HG02763 (cell line): ENCODE measurements at regions not wholly inside any gene's neighbourhood (a gene's known extent, or its start where the extent isn't known, plus 50 kb on each side); places are given as distances from the start of the nearest gene placed in this dataset.
"Not testable (repeated sequence)": the region's sequence is repeated elsewhere in the genome, so short reads cannot be mapped to it uniquely, and the experiment has no call there.

Experiments used
- ATAC-seq: cut with Tn5 transposase; IDR thresholded peaks from one replicate; pipeline ENCODE4 v1.9.1; 2021; ENCODE audit warnings: mild to moderate bottlenecking, moderate library complexity; ENCODE audit not compliant: unreplicated experiment

DNA sequence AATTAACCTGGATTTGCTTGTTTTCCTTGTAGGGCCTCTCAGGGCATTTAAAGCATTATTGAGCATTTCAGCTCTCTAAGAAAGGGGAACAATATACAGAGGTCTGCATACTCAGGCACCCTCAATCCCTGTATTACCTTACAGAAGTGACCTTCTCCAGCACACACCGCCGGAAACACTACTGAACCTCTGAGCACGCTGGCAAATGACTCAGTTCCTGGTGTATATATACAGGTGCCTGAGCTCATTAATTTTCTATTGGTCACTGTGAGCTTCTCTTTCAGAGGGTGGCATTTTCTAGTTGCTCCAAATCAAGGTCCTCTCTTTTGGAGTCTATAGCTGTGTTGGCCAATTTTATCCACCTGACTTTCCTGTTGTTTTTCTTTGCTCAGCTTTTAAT lies 85.2 kb upstream of the COPS8 start:
- ATAC-seq = no peak

DNA sequence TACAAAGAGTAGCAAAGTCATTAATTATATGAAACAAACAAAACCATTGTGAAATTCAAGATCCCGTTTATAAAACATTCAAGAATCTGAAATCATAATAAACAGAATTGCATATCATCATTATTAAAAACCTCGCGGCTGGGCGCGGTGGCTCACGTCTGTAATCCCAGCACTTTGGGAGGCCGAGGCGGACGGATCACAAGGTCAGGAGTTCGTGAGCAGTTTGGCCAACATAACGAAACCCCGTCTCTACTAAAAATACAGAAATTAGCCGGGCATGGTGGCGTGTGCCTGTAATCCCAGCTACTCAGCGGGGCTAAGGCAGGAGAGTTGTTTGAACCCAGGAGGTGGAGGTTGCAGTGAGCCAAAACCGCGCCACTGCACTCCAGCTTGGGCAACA lies 80.3 kb upstream of the COPS8 start:
- ATAC-seq = not testable (repeated sequence)

DNA sequence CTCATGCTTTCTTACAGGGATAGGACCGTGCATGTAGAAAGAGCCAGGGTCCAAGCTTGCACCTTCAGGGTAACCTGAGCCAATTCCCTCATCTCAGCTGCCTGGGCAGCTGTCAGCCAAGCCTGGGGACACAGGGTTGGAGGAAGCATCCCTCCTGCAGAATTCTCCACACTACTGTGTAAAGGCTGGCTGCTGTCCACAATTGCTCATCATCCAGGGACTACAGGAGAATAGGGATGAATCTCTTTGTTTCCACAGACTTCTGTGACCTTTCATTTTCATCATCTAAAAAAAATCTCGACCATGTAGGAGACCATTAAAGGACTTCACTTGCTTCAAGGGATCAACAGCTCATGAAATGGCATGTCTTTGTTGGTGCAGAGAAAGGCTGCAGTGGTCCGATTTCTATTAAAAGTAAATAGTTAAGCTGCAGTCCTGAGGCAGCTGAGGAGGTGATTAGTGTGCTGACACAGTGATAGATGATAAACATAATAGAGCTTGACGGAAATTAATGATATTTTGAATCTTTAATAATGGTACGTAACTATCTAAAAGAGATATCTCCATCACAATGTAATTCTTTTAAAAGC lies 74.4 kb upstream of the COPS8 start:
- no peak for ATAC-seq

DNA sequence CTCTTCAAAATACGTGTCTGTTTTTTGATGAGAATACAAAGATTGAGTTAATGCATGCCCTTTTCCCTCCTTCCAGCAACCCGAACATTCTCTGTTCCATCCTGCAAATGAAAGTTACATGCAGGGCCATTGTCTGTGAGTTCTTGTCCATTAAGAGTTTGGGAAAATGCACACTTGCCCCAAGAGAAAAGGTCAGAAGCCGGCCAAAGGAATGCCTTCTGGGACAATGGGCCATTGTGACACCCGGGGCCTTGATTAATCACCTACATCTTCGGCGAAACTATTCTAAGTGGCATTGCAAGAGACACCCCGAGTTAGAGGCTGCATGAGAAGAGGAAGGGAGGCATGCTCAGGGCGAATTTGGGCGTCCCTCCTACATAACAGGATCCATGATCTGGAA lies 73.7 kb upstream of the COPS8 start:
- no peak for ATAC-seq

DNA sequence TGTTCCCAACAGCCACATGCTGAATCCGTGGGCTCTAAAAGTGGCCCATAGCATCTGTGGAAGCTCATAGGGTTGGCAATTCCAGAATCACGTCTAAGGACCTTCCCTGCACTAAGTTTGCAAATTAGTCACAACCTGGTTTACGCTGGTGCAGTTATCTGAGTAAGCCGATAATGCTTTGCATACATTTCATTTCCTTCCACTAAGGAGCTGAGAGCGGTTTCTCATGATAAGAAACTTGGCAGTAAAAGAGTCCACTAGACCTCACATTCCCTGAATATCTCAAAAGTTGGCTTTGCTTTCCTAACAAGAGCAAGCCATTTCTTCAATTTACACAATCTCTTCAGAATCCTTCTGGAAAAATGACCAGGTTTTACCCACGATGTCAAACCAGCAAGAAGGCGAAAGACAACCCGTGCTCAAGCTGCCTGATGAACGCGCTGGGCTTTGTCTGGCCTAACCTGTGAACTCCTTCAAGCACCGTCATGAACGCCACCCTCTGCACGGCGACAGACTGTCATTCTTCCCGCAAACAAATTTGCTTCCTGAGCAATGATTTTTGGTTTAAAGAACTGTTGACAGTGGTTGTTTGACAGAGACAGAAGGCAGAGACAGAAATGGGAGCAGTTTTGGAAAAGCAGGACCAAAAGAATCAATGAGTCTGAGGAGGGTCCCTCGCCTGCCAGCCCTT lies 73.0 kb upstream of the COPS8 start:
- no peak for ATAC-seq

DNA sequence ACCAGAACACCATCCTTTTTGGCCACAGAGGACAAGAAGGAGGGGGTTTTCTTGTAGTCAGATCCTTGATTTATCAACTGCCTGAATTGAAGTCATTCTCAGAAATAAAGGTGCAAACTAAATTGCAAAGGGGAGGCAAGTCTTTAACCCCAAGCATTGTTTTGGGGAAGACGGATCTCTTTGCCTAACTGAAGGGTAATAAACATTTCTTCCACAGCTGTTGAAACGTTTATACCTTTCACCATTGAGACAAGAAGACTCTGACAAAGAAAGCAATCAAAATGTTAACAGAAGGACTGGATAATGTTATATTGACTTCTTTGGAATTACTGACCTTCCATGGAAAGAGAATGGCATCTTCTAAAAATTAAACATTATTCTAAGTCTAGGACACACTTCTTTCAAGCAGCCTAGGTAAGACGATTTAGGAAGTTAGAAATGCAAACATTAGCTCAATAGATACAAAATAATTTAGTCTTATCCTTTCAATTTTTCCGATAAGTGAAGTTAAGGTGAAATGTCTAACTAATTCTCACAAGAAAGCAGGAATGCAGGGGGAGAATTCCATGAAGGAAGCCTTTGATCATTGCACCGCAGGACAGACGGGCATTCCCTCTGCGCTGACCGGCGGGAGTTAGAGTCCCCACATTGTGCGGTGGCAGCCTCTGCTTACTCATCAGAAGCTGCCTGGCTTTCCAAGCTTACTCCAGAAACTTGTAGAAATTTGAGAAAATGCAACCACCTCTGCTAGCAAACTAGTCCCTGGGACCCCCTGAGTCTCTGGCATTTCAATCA lies 69.4 kb upstream of the COPS8 start:
- ATAC-seq = no peak

DNA sequence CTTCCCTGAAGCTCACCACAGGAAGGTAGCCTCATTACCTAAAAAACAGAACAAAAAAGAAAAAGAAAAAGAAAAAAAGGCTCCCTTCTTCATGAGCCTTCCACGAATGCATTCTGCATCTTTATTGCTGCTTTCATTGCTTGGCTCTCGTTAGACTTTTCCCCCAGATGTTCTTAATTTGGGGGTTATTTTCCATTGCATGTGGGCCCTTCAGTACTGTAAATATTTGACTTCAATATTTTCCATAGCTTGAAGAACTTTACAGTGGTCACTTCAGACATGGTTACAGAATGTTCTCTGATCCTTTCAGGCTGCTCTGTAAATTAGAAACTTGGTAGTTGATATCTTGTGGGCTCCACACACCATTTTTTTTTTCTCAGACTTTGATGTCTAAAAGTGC lies 65.6 kb upstream of the COPS8 start:
- ATAC-seq = no peak

DNA sequence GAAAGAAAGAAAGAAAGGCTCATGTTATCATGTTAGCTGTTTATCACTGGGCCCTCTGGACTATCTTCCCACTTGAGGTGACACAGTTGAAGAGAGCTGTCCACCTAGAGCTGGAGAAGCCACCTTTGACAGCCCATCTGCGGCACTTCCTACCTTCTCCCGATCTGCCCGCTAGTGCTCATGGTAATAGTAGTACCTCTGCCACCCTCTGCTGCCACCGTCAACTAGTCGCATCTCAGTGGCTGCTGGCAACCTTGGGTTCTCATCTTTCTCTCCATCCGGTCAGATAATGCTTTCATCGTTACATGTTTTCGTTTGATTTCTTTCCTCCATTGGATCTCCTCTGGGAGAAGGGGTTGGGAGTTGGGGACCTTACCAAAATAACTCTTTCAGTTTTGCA lies 63.2 kb upstream of the COPS8 start:
- no peak for ATAC-seq

DNA sequence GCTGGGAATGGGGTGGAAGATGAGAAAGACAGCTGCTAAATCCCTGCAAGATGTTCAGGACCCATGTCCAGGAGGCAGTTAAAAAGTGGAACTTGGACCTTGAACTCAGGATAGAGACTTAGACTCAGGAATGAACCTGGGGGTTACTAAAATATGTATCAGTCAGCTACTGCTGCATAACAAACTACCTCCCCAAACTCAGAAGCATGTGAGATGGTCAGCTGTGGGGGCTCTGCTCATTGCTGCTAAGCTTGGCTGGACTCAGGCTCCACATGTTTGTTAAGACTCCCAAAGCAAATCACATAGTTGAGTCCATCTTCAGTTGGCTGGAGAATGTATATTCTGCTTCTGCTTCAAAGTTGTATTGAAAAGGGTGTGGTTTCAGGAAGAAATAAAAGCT lies 61.4 kb upstream of the COPS8 start:
- ATAC-seq = no peak

DNA sequence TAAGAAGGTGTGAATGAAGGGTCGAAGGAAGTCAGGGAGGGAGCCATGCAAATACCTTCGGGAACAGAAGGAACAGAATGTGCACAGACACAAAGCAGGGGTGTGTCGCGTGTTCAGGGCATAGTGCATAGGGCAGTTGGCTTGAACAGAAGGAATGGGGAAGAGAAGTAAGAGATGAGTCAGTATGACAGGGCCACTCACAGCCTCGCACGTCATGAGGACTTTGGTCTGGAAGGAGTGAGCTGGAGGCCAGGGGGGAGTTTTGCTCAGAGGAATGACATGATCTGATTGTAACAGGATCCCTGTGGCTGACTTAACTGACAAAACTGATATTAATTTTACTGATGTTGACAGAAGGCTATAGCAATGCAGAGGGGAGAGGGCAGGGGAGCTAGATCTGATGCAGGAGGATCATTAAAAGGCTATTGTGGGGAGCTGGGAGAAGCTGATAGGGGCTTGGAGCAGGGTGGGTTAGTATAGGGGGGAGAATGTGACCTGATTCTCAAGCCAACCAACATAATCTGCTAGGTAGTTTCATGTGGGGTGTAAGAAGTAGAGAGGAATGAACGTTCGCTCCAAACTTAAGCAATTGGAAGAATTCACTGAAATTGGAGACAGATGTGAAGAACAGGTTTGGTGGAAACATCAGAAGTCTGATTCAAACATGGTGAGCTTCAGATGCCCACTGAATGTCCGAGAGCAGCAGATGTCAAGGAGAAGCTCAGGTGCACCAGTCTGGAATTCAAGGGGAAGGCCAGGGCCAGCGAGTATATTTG lies 60.4 kb upstream of the COPS8 start:
- ATAC-seq = no peak

DNA sequence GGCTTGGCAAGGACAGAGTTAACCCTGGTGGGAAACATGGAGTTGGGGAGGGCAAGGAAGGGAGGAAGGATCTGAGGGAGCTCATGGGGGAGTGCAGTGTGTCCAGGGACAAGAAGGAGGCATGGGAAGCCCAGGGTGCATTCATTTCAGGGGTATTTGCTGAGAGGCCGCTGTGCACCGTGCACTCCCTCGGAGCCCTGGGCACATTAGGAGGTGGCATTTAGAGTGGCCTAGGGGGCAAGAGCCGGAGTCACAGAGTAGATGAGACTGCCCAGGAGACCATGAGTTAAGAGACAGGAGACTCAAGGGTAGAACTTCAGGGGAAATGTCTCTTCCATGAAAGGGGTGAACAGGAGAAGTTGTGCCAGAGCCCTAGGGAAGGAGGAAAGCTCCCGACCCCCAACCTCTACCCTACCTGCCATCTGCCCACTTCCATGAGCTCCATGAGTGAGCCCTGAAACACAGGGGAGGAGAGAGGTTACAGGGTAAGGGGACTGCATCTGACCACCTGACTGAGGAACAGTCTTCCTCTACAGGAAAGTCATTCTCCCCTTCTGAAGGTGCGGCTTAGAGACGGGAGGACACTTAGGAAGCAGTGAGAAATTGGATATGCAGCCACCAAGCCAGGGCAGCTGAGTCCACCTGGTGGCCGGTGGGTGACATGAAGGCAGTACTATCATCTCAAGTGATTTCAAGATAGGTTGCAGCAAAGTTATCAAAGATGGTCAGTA lies 58.5 kb upstream of the COPS8 start:
- no peak for ATAC-seq

DNA sequence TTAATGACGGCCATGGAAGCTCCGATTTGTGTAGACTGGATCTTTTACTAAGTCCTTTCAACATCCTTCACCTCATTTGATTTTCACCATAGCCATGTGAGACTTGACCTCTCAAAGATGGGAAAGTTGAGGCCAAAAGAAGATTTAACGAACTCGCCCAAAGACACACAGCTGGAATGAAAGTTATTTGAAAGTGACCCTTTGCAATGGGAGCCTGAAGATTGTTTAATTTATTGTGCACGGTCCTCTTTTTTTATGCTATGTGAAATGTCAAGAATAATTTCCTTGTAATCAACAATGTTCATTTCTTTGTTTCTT lies 58.0 kb upstream of the COPS8 start:
- no peak for ATAC-seq

DNA sequence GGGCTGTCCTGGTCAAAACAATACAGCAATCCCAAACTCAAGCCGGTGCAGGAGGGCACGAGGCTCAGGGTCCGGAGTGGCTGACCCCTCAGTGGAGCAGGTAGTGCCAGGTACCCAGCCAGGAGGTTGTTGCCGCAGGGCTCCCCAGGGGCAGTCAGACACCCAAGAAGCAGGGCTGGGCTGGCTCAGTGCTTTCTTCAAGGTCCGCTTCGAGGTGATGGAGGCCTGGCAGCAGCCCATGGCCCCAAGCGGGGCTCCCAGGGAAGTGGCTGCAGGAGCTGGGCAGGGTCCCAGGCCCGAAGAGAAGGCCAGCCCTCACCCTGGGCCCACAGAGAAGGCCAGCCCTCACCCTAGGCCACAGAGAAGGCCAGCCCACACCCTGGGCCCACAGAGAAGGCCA lies 55.3 kb upstream of the COPS8 start:
- no peak for ATAC-seq

DNA sequence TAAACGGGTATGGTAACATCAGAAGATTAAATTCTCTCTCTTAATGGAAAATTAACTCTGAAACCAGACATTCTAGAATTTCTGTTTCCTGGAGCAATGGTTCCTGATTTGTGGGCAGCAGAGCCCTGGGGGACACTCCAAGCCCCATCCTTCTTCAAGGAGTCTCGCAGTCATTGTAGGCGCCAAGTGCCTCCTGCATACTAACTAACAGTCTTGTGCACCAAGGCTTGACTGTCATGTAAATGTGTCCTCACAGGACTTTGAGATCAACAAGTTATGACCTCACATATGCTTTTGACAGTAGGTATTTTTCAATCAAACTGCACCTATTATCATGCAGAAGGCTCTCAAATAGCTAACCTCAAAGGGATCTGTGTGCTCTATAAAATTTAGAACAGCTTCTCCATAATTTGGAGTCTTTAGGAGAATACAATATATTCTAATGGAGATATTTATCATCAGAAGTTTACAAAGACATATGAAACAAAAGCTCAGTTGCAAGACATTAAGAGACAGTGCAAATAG lies 52.1 kb upstream of the COPS8 start:
- ATAC-seq = no peak

DNA sequence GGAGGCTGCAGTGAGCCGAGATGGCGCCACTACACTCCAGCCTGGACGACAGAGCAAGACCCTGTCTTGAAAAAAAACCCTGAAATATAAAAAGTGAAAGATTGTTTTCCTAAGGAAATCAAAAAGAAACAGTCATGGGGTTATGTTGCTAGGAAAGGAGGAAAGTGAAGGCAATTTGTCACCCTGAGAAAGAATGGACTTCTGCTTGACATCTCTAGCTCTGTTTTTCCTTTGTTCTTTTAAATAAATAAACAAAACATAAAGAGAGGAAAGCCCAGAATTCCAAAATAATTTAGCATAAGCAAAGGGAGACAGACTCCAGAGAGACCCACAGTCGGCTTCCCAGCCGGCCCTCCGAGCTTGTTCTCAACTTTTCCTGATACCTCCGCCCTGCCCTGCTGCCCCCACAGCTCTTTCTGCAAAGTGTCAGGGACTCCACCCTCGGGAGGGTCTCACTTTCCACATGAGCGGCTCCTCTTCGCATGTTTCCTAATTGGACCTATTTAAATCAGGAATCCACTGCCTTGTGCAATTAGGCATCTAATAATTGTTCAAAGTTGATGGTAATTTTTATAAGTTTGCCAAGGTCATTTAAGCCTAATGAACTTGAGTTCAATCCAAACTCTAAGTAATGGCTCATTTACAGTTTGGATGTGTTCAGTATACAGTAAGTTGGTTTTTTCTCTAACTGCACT lies 49.8 kb upstream of the COPS8 start:
- ATAC-seq = no peak
